ENCODE measurements at regions not wholly inside any gene's neighbourhood (a gene's known extent, or its start where the extent isn't known, plus 50 kb on each side); places are given as distances from the start of the nearest gene placed in this dataset.
"Not testable (repeated sequence)": the region's sequence is repeated elsewhere in the genome, so short reads cannot be mapped to it uniquely, and the experiment has no call there.

DNA sequence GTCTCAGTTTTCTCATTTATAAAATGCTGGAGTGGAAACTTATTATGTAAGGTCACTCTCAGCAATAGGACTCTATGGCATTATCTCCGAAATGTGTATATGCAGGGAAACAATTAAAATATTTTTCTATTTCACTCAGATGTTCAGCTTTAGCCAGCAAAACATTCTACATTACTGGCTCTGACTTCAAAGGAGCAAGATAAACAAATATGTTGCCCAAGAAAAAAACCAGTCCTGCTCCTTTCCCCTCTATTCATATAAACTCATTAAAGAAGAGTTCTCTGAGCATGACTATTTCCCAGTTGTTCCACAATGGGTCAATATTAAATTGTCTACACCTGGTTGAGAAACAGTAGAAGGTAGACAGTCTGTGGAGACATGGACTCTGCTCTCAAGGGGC, 155.0 kb downstream of the NPR3 start:
- TF ChIP-seq POLR2AphosphoS5 (IDR thresholded peaks at IDR 0.05; ENCODE audit: low read depth, low read length), result no peak
- DNase-seq (ENCODE audit: insufficient read length) (no peak), FAIRE-seq (no peak)

DNA sequence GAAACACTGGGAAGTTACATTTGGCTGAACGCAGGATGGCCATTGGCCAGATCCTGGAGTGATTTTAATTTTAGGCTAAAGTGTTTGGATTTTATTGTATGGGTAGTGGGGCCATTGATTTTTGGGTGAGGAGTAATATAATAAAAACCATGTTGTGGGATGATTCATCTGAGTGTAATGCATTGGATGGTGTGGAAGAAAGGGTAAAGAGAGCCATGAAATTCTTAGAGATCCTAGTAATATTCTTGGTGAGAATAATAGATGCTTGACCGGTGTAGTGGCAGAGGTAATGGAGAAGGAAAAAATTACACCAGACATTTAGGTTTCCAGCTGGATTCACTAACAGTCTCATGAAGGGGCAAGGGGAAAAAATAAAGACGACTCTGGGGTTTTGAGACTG, 158.1 kb downstream of the NPR3 start:
- no peak for FAIRE-seq
- no peak for TF ChIP-seq TAF1 (IDR thresholded peaks at IDR 0.05; ENCODE audit: borderline replicate concordance, low read depth, low read length)
- TF ChIP-seq POLR2AphosphoS5 (IDR thresholded peaks at IDR 0.05; ENCODE audit: low read depth, low read length), result no peak
- TF ChIP-seq POLR2A (IDR thresholded peaks at IDR 0.05; ENCODE audit: low read depth, low read length), result no peak
- no peak for DNase-seq (ENCODE audit: insufficient read length)

DNA sequence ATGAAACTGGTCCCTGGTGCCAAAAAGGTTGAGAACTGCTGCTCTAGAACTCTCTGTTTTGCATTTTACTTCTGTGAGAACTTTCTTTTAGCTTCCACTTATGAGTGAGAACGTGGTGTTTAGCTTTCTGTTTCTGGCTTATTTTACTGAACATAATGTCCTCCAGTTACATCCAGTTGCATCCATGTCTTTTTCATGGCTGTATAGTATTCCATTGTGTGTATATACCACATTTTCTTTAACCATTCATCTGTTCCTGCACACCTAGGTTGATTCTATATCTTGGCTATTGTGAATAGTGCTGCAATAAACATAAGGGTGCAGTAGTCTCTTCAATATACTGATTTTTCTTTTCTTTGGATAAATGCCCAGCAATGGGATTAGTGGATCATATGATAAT, 165.7 kb downstream of the NPR3 start:
- DNase-seq (ENCODE audit: insufficient read length) (no peak), FAIRE-seq (no peak)
- TF ChIP-seq POLR2A (IDR thresholded peaks at IDR 0.05; ENCODE audit: low read depth, low read length), result no peak
- TF ChIP-seq POLR2AphosphoS5 (IDR thresholded peaks at IDR 0.05; ENCODE audit: low read depth, low read length), result no peak

DNA sequence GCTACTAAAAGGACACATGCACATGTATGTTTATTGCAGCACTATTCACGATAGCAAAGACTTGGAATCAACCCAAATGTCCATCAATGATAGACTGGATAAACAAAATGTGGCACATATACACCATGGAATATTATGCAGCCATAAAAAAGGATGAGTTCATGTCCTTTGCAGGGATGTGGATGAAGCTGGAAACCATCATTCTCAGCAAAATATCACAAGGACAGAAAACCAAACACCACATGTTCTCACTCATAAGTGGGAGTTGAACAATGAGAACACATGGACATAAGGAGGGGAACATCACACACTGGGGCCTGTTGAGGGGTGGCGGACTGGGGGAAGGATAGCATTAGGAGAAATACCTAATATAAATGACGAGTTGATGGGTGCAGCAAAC, 168.2 kb downstream of the NPR3 start:
- not testable (repeated sequence) for FAIRE-seq; DNase-seq (ENCODE audit: insufficient read length)

DNA sequence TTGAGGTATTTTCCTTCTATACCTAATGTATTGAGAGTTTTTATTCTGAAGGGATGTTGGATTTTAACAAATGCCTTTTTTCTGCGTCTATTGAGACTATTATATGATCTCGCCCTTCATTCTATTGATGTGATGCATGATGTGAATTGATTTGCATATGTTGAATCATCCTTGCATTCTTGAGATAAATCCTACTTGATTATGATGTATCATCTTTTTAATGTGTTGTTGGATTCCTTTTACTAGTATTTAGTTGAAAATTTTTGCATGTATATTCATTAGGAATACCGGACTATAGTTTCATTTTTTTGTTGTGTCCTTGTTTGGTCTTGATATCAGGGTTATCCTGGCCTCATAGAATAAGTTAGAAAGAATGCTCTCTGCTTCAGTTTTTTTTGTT, 169.7 kb downstream of the NPR3 start:
- DNase-seq (ENCODE audit: insufficient read length) (no peak), FAIRE-seq (no peak)
- no peak for TF ChIP-seq POLR2A (IDR thresholded peaks at IDR 0.05; ENCODE audit: low read depth, low read length)
- no peak for TF ChIP-seq POLR2AphosphoS5 (IDR thresholded peaks at IDR 0.05; ENCODE audit: low read depth, low read length)
- TF ChIP-seq TAF1 (IDR thresholded peaks at IDR 0.05; ENCODE audit: borderline replicate concordance, low read depth, low read length), result no peak

DNA sequence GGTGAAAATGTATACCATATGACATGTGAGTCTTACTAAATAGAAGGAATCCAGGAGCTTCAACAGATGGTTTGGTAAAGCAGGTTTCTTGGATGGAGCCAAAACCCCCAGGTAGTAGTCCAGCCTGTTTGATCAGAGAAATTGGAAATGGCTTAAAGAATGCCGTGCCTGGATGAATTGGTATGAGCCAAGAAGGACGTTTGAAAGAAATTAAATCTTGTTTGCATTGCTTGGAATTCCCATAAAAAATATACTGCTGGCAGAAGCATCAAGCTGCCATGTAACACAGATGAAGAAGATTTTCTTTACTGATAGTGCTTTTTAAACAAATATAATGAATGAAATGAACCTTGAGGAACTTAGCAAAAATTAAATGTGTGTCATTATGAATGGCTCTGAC, 176.3 kb downstream of the NPR3 start:
- TF ChIP-seq POLR2AphosphoS5 (IDR thresholded peaks at IDR 0.05; ENCODE audit: low read depth, low read length) (no peak), TAF1 (IDR thresholded peaks at IDR 0.05; ENCODE audit: borderline replicate concordance, low read depth, low read length) (no peak), POLR2A (IDR thresholded peaks at IDR 0.05; ENCODE audit: low read depth, low read length) (no peak)
- DNase-seq (ENCODE audit: insufficient read length) (no peak), FAIRE-seq (no peak)

DNA sequence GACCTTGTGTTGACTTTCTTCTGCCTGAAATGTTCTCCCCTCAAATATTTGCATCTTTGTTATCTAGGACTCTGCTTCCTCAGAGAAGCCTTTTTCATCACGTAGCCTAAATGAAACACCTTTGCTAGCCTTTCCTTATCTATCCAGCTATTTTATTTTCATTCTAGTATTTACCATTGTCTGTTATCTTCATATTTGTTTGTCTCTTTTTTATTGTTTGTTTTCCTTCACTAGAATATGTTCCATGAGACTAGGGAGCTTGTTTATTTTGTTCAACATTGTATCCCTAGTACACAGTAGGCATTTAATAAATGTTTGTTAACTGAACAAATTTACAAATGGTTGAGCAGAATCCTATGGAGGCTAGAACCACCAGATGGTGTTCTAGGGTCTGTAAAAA, 178.0 kb downstream of the NPR3 start:
- DNase-seq (ENCODE audit: insufficient read length) (no peak), FAIRE-seq (no peak)

DNA sequence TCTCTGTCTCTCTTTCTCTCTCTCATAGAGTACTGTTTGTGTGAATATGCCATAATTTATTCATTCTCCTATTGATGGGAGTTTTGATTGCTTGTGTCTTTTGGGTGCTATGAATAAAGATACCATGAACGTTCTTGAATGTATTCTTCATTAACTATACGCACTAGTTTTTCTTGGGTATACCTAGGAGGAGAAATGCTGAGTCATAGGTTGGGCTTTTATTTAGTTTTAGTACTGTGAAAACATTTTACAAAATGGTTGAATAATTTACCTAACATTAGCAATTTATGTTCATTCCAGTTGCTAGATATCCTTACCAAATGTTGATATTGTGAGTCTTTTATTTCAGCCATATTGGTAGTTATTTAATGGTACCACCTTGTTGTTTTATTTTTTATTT, 192.5 kb downstream of the NPR3 start:
- no peak for DNase-seq (ENCODE audit: insufficient read length)
- no peak for FAIRE-seq

More for the DNA sequence above, 178.0 kb downstream of the NPR3 start:
- no peak for TF ChIP-seq POLR2A (IDR thresholded peaks at IDR 0.05; ENCODE audit: low read depth, low read length)

DNA sequence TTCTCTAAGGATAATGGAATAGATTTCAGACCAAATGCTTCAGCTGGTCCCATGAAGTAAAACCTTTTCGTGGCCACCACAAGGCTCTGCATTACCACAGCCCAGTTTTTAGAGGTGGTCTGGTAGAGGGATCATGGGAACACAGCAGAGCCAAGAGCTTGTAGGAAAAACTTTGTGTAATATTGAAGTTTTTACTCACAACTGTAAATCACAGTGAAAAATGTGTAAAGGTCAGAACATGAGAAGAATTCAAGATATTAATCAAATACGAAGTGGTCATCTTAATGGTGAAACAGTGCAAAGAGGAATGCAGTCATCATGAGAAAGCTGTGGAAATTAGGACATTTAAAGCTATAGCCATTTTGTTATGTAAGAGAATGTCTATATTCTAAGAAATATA, 197.5 kb downstream of the NPR3 start:
- no peak for DNase-seq (ENCODE audit: insufficient read length)
- FAIRE-seq, result no peak
- no peak for TF ChIP-seq POLR2A (IDR thresholded peaks at IDR 0.05; ENCODE audit: low read depth, low read length)
- TF ChIP-seq TAF1 (IDR thresholded peaks at IDR 0.05; ENCODE audit: borderline replicate concordance, low read depth, low read length), result no peak
- no peak for TF ChIP-seq POLR2AphosphoS5 (IDR thresholded peaks at IDR 0.05; ENCODE audit: low read depth, low read length)

More for the DNA sequence above, 192.5 kb downstream of the NPR3 start:
- TF ChIP-seq POLR2AphosphoS5 (IDR thresholded peaks at IDR 0.05; ENCODE audit: low read depth, low read length) (no peak), TAF1 (IDR thresholded peaks at IDR 0.05; ENCODE audit: borderline replicate concordance, low read depth, low read length) (no peak), POLR2A (IDR thresholded peaks at IDR 0.05; ENCODE audit: low read depth, low read length) (no peak)

DNA sequence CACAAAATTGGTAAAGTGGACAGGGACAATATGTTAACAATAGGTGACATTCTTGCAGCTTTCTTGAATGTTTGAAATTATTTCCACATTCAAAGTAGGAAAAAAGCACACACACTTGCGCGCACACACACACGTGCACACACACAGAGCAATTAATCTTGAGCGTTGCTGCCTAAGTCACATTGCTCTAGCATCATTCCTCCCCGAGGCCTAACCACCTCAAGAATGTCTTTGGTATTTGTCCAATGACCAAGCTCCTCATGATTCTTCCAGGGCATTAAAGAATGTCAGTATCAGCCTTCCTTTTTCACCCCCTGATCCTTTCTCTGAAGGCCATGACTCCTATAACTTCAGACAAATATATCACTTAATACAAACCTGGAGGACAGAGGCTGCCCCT, 198.1 kb downstream of the NPR3 start:
- TF ChIP-seq POLR2A (IDR thresholded peaks at IDR 0.05; ENCODE audit: low read depth, low read length) (no peak), POLR2AphosphoS5 (IDR thresholded peaks at IDR 0.05; ENCODE audit: low read depth, low read length) (no peak), TAF1 (IDR thresholded peaks at IDR 0.05; ENCODE audit: borderline replicate concordance, low read depth, low read length) (no peak)
- FAIRE-seq (no peak), DNase-seq (ENCODE audit: insufficient read length) (no peak)

DNA sequence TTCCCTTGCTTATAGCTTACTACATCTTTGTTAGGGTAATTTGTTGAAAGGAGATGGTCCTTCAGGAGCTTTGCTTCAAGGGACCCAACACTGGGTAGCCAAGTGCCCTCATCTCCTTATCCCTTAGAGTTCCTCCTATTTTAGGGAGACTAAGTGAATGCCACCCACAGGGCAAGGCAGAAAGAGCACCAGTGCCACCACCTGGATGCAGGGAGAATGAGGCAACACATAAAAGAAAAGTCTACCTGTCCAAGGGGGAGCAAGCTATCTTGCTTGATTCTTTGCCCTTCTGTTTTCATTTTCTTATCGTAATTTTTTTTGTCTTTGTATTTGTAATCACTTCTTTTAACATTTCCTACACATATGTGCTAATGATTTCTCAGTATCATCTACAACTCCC, 205.5 kb downstream of the NPR3 start:
- DNase-seq (ENCODE audit: insufficient read length) (no peak), FAIRE-seq (no peak)
- no peak for TF ChIP-seq POLR2A (IDR thresholded peaks at IDR 0.05; ENCODE audit: low read depth, low read length)
- no peak for TF ChIP-seq POLR2AphosphoS5 (IDR thresholded peaks at IDR 0.05; ENCODE audit: low read depth, low read length)
- TF ChIP-seq TAF1 (IDR thresholded peaks at IDR 0.05; ENCODE audit: borderline replicate concordance, low read depth, low read length), result no peak

DNA sequence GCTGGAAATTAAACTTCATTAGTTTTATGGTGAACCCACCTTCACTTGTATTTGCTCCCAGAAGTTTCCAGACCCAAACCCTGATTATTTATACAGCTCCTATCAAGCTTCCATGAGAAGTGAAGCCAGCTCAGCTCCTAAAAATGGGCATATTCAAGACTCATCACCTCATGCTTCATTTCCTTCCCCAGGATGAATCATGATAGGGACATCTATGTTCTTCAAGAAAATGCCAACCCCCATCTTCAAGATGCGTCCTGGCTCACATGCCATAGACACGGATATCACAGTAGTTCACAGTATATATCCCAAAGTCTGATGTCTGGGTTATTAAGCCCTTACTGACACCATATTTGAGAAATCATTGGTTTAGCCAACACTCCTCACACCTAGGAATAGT, 217.6 kb downstream of the NPR3 start:
- no peak for TF ChIP-seq TAF1 (IDR thresholded peaks at IDR 0.05; ENCODE audit: borderline replicate concordance, low read depth, low read length)
- no peak for TF ChIP-seq POLR2AphosphoS5 (IDR thresholded peaks at IDR 0.05; ENCODE audit: low read depth, low read length)
- no peak for TF ChIP-seq POLR2A (IDR thresholded peaks at IDR 0.05; ENCODE audit: low read depth, low read length)
- FAIRE-seq (no peak), DNase-seq (ENCODE audit: insufficient read length) (no peak)

DNA sequence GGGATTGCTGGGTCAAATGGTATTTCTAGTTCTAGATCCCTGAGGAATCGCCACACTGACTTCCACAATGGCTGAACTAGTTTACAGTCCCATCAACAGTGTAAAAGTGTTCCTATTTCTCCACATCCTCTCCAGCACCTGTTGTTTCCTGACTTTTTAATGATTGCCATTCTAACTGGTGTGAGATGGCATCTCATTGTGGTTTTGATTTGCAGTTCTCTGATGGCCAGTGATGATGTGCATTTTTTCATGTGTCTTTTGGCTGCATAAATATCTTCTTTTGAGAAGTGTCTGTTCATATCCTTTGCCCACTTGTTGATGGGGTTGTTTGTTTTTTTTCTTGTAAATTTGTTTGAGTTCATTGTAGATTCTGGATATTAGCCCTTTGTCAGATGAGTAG, 220.3 kb downstream of the NPR3 start:
- FAIRE-seq; DNase-seq (ENCODE audit: insufficient read length): not testable (repeated sequence)
